ENCODE measurements at regions not wholly inside any gene's neighbourhood (a gene's known extent, or its start where the extent isn't known, plus 50 kb on each side); places are given as distances from the start of the nearest gene placed in this dataset.

- Histone ChIP-seq H4K20me1 (ENCODE audit: insufficient read depth, low read length) (no peaks in the 10 kb centered on the region), H3K79me2 (ENCODE audit: insufficient read depth, low read length) (no peaks in the 10 kb centered on the region), H3K9me2 (ENCODE audit: low read depth, low read length) (no peaks in the 10 kb centered on the region), H3K36me3 (ENCODE audit: insufficient read depth, low read length) (no peaks in the 10 kb centered on the region), H3K4me1 (ENCODE audit: insufficient read depth, low read length, severe bottlenecking) (no peaks in the 10 kb centered on the region), H3K9me3 (ENCODE audit: low read length) (no peaks in the 10 kb centered on the region), H3K4me2 (ENCODE audit: low read length) (no peak overlapping the region), H2AFZ (ENCODE audit: low read length) (no peak overlapping the region), H3K27me3 (ENCODE audit: insufficient read depth, low read length) (no peaks in the 10 kb centered on the region), H3K27ac (ENCODE audit: low read depth, low read length, poor library complexity, severe bottlenecking) (no peak overlapping the region), H3F3A (ENCODE audit: insufficient read depth, low read length) (no peaks in the 10 kb centered on the region), H3K4me3 (ENCODE audit: low read depth, low read length, poor library complexity, severe bottlenecking) (no peak overlapping the region), H3K9ac (ENCODE audit: low read length) (no peak overlapping the region)
- TF ChIP-seq EZH2 (IDR thresholded peaks at IDR 0.05; ENCODE audit: borderline replicate concordance, low read length), result no peak
- no peak for TF ChIP-seq CTCF (IDR thresholded peaks at IDR 0.05; ENCODE audit: low read length)
Observed at GRCh38 chr6:44696099-44696498, 308.6 kb downstream of the CDC5L start.

- Histone ChIP-seq H3K9me3 (ENCODE audit: low read length) (no peaks in the 10 kb centered on the region), H3K79me2 (ENCODE audit: insufficient read depth, low read length) (no peaks in the 10 kb centered on the region), H3K9ac (ENCODE audit: low read length) (no peak overlapping the region), H3F3A (ENCODE audit: insufficient read depth, low read length) (no peaks in the 10 kb centered on the region), H2AFZ (ENCODE audit: low read length) (no peak overlapping the region), H3K36me3 (ENCODE audit: insufficient read depth, low read length) (no peaks in the 10 kb centered on the region), H3K9me2 (ENCODE audit: low read depth, low read length) (no peaks in the 10 kb centered on the region), H3K4me2 (ENCODE audit: low read length) (no peak overlapping the region), H3K27ac (ENCODE audit: low read depth, low read length, poor library complexity, severe bottlenecking) (no peak overlapping the region), H4K20me1 (ENCODE audit: insufficient read depth, low read length) (no peaks in the 10 kb centered on the region), H3K4me1 (ENCODE audit: insufficient read depth, low read length, severe bottlenecking) (no peaks in the 10 kb centered on the region), H3K4me3 (ENCODE audit: low read depth, low read length, poor library complexity, severe bottlenecking) (no peak overlapping the region), H3K27me3 (ENCODE audit: insufficient read depth, low read length) (no peaks in the 10 kb centered on the region)
- no peak for TF ChIP-seq EZH2 (IDR thresholded peaks at IDR 0.05; ENCODE audit: borderline replicate concordance, low read length)
- no peak for TF ChIP-seq CTCF (IDR thresholded peaks at IDR 0.05; ENCODE audit: low read length)
Observed at GRCh38 chr6:44696686-44697085, 309.2 kb downstream of the CDC5L start.

GRCh38 chr6:44697327-44697726, 309.8 kb downstream of the CDC5L start:
- Histone ChIP-seq H3K27me3 (ENCODE audit: insufficient read depth, low read length) (no peaks in the 10 kb centered on the region), H3K27ac (ENCODE audit: low read depth, low read length, poor library complexity, severe bottlenecking) (no peak overlapping the region), H3K79me2 (ENCODE audit: insufficient read depth, low read length) (no peaks in the 10 kb centered on the region), H3K4me2 (ENCODE audit: low read length) (no peak overlapping the region), H3F3A (ENCODE audit: insufficient read depth, low read length) (no peaks in the 10 kb centered on the region), H3K4me3 (ENCODE audit: low read depth, low read length, poor library complexity, severe bottlenecking) (no peak overlapping the region), H3K9me3 (ENCODE audit: low read length) (no peaks in the 10 kb centered on the region), H2AFZ (ENCODE audit: low read length) (no peak overlapping the region), H3K9ac (ENCODE audit: low read length) (no peak overlapping the region), H3K36me3 (ENCODE audit: insufficient read depth, low read length) (no peaks in the 10 kb centered on the region), H3K4me1 (ENCODE audit: insufficient read depth, low read length, severe bottlenecking) (no peaks in the 10 kb centered on the region), H4K20me1 (ENCODE audit: insufficient read depth, low read length) (no peaks in the 10 kb centered on the region), H3K9me2 (ENCODE audit: low read depth, low read length) (no peaks in the 10 kb centered on the region)
- TF ChIP-seq CTCF (IDR thresholded peaks at IDR 0.05; ENCODE audit: low read length) (no peak), EZH2 (IDR thresholded peaks at IDR 0.05; ENCODE audit: borderline replicate concordance, low read length) (no peak)

Measured in OCI-LY1 (cell line).